ES-I3 (cell line): ENCODE measurements at regions not wholly inside any gene's neighbourhood (a gene's known extent, or its start where the extent isn't known, plus 50 kb on each side); places are given as distances from the start of the nearest gene placed in this dataset.

ENCODE experiments used
- H3K36me3 ChIP-seq: 2 replicates; pipeline ENCODE4 v1.6.1; 2013; ENCODE audit warnings: mild to moderate bottlenecking, low read length, control low read depth, moderate library complexity; ENCODE audit not compliant: insufficient read depth
- H3K4me1 ChIP-seq: 2 replicates; pipeline ENCODE4 v1.6.1; 2013; ENCODE audit warnings: mild to moderate bottlenecking, control low read depth, low read length; ENCODE audit not compliant: insufficient read depth
- H3K9ac ChIP-seq: 2 replicates; pipeline ENCODE4 v1.6.1; 2013; ENCODE audit warnings: low read depth, mild to moderate bottlenecking, low read length, moderate library complexity
- H3K9me3 ChIP-seq: 2 replicates; pipeline ENCODE4 v1.6.1; 2013; ENCODE audit warnings: mild to moderate bottlenecking, low read length, moderate library complexity; ENCODE audit not compliant: control insufficient read depth, insufficient read depth

DNA sequence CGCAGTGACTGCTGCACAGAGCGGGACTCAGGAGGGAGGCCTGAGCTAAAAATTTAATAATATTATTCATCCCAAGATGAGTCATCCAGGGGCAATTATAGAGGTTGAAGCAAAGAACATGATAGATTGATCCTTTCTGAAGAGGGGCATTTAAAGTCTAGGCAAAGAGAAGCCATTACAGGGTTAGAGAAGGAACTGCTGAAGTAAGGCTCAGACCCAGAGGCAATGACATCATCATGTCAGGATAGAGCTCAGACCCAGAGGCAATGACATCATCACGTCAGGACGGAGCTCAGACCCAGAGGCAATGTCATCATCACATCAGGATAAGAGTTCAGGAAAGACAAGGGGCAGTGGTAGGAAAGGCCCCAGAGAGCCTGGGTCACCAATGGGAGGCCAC lies 184.0 kb downstream of the TMEM18 start:
- H3K9me3 ChIP-seq = no peaks in the 10 kb centered on the region
- H3K4me1 ChIP-seq = no peaks in the 10 kb centered on the region
- H3K9ac ChIP-seq = no peak overlapping the region
- no peaks in the 10 kb centered on the region for H3K36me3 ChIP-seq

GRCh38 chr2:492178-492577 lies 185.0 kb downstream of the TMEM18 start:
- no peaks in the 10 kb centered on the region for H3K36me3 ChIP-seq
- no peaks in the 10 kb centered on the region for H3K9me3 ChIP-seq
- H3K9ac ChIP-seq = no peak overlapping the region
- no peaks in the 10 kb centered on the region for H3K4me1 ChIP-seq

- H3K4me1 ChIP-seq = no peaks in the 10 kb centered on the region
- no peak overlapping the region for H3K9ac ChIP-seq
- H3K9me3 ChIP-seq = no peaks in the 10 kb centered on the region
- H3K36me3 ChIP-seq = no peaks in the 10 kb centered on the region
Measured at GRCh38 chr2:489838-490237, 187.4 kb downstream of the TMEM18 start.

DNA sequence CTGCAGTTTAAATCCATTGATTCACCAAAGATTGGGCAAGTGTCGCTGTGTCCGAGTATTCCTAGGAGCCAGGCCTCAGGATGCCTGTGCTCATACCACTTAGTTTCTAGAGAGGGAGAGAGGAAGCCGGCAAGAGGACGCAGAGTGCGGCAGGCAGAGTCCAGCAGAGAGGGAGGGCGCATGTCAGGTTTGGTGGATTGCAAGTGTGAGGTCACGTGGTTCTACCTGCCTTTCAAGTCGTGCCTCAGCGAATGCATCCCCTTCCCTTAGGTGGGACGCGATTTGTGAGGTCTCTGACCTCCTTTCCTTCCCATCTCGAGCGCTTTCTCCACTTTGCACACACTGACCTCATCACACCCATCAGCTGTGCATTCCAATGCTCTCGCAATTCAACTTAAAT lies 188.1 kb downstream of the TMEM18 start:
- Histone ChIP-seq H3K9me3 (no peaks in the 10 kb centered on the region), H3K4me1 (no peaks in the 10 kb centered on the region), H3K36me3 (no peaks in the 10 kb centered on the region), H3K9ac (no peak overlapping the region)

DNA sequence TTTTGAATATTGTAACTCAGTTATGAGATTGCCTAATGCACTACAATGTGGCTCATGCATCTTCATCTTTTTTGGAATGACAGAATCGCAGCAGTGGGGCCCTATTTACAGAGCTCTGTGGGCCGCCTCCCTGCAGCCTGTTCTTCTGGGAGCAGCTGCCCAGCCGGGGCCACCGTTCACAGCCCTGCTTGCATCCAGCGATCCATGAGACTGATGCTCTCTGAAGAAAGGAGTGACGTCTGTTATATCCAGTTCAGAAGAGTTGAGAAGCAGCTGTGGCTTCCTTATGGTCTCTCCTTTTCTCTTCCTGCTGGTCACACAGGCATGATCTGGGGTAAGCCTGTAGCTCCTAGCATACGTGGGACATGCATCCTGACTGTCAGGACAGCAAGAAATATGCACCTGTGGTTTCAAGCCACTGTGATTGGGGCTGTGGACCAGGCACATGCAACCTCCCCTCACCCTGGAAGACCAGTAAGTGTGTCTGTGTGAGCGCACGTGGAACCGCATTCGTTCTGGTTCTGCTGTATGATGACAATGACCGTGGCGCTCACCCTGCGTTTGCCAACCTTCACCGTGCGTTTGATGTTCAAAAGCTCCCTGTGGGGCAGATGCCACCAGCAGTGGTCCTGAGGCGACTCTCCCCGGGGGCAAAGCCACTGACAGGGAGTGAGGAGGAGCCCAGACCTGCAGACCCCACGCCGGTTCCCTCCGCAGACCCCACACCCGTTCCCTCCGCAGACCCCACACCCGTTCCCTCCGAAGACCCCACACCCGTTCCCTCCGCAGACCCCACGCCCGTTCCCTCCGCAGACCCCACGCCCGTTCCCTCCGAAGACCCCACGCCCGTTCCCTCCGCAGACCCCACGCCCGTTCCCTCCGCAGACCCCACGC lies 189.8 kb downstream of the TMEM18 start:
- no peaks in the 10 kb centered on the region for H3K4me1 ChIP-seq
- no peak overlapping the region for H3K9ac ChIP-seq
- no peaks in the 10 kb centered on the region for H3K36me3 ChIP-seq
- H3K9me3 ChIP-seq = no peaks in the 10 kb centered on the region

GRCh38 chr2:486371-486770 lies 190.8 kb downstream of the TMEM18 start:
- no peaks in the 10 kb centered on the region for H3K36me3 ChIP-seq
- H3K9ac ChIP-seq = no peak overlapping the region
- no peaks in the 10 kb centered on the region for H3K9me3 ChIP-seq
- H3K4me1 ChIP-seq = no peaks in the 10 kb centered on the region

DNA sequence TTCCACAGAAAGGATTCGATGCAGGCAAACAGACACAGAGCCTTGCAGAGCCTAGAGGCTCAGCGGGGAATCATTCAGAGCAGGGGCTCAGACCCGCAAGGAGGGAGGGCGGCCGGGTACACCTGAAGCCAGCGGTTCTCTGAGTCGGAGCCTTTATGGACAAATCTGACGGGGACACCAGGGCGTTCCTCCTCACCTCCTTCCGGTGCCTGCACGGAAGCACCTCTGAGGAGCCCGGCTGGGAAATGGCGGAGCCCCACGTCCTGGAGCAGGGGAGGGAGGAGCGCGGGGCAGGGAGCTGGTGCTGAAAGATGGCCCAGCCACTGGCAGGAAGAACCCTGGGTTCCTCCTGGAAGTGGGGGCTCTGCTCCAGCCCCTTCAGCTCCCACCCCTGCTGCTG lies 193.5 kb upstream of the ALKAL2 start:
- Histone ChIP-seq H3K36me3 (no peaks in the 10 kb centered on the region), H3K4me1 (no peaks in the 10 kb centered on the region), H3K9ac (no peak overlapping the region; the same call in 1 of the 2 replicates), H3K9me3 (no peaks in the 10 kb centered on the region)

- Histone ChIP-seq H3K9ac (no peak overlapping the region), H3K4me1 (no peaks in the 10 kb centered on the region)
Measured at GRCh38 chr2:479490-480176, 191.7 kb upstream of the ALKAL2 start.

GRCh38 chr2:479031-479430 lies 191.1 kb upstream of the ALKAL2 start:
- H3K9ac ChIP-seq = no peak overlapping the region
- H3K36me3 ChIP-seq = no peaks in the 10 kb centered on the region
- no peaks in the 10 kb centered on the region for H3K9me3 ChIP-seq
- H3K4me1 ChIP-seq = no peaks in the 10 kb centered on the region

More at GRCh38 chr2:479490-480176, 191.7 kb upstream of the ALKAL2 start:
- H3K9me3 ChIP-seq = no peaks in the 10 kb centered on the region
- no peaks in the 10 kb centered on the region for H3K36me3 ChIP-seq

GRCh38 chr2:471560-471959 lies 183.7 kb upstream of the ALKAL2 start:
- no peak overlapping the region for H3K9ac ChIP-seq
- H3K9me3 ChIP-seq = peaks cover 3% of the 10 kb centered on the region; the same call in 1 of the 2 replicates
- H3K36me3 ChIP-seq = no peaks in the 10 kb centered on the region
- no peaks in the 10 kb centered on the region for H3K4me1 ChIP-seq

GRCh38 chr2:469514-469913 lies 181.6 kb upstream of the ALKAL2 start:
- Histone ChIP-seq H3K9ac (no peak overlapping the region), H3K36me3 (no peaks in the 10 kb centered on the region), H3K9me3 (peaks cover 3% of the 10 kb centered on the region; the same call in 1 of the 2 replicates), H3K4me1 (no peaks in the 10 kb centered on the region)

DNA sequence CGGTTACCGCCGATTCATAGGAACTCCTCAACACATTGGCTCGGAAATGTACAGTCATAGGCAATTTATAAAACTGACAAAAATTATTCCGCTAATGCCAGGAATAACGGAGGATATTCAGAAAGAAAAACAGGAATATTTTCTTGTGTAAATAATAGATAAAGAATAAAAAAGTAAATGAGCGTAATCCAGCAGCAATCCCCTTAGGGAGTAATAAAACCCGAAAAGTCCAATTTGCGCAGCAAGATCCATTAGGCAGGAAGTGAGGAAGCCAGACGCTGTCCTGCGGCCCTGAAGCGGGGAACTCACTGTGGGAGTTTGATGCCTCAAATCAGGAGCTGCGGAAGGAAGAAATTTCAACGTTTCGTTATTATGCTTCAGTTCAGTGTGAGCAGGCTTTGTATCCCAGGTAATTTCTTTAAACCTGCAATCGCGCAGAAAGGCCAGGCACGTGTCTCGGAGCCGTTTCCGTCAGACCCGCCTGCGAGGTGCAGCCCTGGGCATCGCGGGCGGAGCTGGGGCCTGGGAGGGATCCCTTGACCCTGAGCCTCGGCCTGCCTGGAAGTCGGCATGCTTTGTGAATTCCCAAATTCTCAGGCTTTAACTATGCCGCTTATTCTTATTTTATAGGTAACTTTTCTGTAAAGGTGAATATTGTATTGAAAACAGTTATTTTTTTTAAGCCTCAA lies 180.9 kb upstream of the ALKAL2 start:
- no peaks in the 10 kb centered on the region for H3K36me3 ChIP-seq
- peak overlapping the region; percentile 62; the same call in 1 of the 2 replicates for H3K9ac ChIP-seq
- H3K4me1 ChIP-seq = no peaks in the 10 kb centered on the region
- H3K9me3 ChIP-seq = peaks cover 3% of the 10 kb centered on the region; the same call in 1 of the 2 replicates

DNA sequence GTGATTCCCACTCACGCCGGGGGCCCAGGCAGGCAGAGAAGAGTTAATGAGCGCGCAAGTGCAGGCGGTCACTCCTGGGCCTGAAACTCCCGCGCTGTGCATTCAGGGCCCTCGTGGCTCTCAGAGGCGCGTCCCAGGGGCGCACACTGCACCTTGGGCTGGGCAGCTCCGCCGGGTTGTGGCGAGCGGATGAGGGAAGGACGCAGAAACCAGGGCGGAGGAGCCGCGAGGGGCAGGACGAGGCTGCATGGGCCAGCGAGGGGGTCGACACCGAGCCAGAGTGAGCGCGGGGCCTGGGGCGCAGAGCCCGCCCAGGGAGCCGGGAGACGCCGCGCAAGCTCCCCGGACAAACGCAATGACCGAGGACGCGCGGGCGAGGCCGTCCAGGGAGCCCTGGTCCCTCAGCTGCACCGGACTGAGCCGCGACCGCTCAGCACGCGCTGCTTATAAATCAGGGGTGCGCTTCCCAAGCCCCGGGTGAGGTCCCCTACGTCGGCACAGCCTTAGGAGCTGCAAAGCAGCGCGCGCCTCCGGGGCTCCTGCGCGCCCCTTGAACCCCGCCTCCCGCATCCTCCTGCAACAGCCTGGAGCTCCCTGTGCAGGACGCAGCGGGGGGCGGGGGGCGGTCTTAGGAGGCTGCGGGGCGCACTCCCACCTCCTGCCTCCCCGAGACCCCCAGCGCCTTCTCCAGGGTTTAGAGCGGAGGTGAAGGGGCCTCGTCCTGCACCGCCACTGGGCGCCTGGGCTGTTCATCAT lies 180.2 kb upstream of the ALKAL2 start:
- no peaks in the 10 kb centered on the region for H3K4me1 ChIP-seq
- H3K9ac ChIP-seq = peak overlapping the region; percentile 62; the same call in 1 of the 2 replicates
- no peaks in the 10 kb centered on the region for H3K9me3 ChIP-seq
- no peaks in the 10 kb centered on the region for H3K36me3 ChIP-seq

- no peaks in the 10 kb centered on the region for H3K36me3 ChIP-seq
- H3K4me1 ChIP-seq = no peaks in the 10 kb centered on the region
- H3K9me3 ChIP-seq = no peaks in the 10 kb centered on the region
- H3K9ac ChIP-seq = peak overlapping the region; percentile 62; the same call in 1 of the 2 replicates
Measured at GRCh38 chr2:467543-467891, 179.6 kb upstream of the ALKAL2 start.
